ENCODE measurements at regions not wholly inside any gene's neighbourhood (a gene's known extent, or its start where the extent isn't known, plus 50 kb on each side); places are given as distances from the start of the nearest gene placed in this dataset.
A peak's percentile ranks its signal among the peaks of the same experiment; 100 is the strongest.
"Not testable (repeated sequence)": the region's sequence is repeated elsewhere in the genome, so short reads cannot be mapped to it uniquely, and the experiment has no call there.

GRCh38 chr4:170198747-170199146 is 109.0 kb upstream of the AADAT start:
- Histone ChIP-seq H3K9me3 (ENCODE audit: control insufficient read depth in 4 of 4, insufficient read depth in 3 of 4, low read length in 3 of 4) (peaks cover 0 to 3% (median 1%) of the 10 kb centered on the region in 4 donors), H3K9ac (ENCODE audit: insufficient read depth in 1 of 2, low read length in 2 of 2) (no peak overlapping the region), H3K36me3 (ENCODE audit: control insufficient read depth in 4 of 4, insufficient read depth in 4 of 4, low read length in 4 of 4) (no peaks in the 10 kb centered on the region), H3K4me1 (ENCODE audit: control insufficient read depth in 5 of 5, insufficient read depth in 5 of 5, low read length in 5 of 5) (no peaks in the 10 kb centered on the region), H3K27ac (ENCODE audit: low read depth in 1 of 2, low read length in 1 of 2) (no peak overlapping the region), H3K27me3 (ENCODE audit: control insufficient read depth in 3 of 3, insufficient read depth in 3 of 3, low read length in 2 of 3) (no peaks in the 10 kb centered on the region), H3K4me3 (no peak overlapping the region)
- no peak for ATAC-seq (ENCODE audit: insufficient read depth, low FRiP score)
- TF ChIP-seq CTCF (IDR thresholded peaks at IDR 0.05; ENCODE audit: control extremely low read depth, extremely low read depth) = no peak
- peak in 2 of 3 donors; percentile 44 to 45 for DNase-seq
- WGBS, 2 donors = 82 to 90% methylated on average over 1 of the region's 1 CpG

GRCh38 chr4:170194794-170195193 is 105.0 kb upstream of the AADAT start:
- not testable (repeated sequence) for ATAC-seq (ENCODE audit: insufficient read depth, low FRiP score); H3K36me3 ChIP-seq (ENCODE audit: control insufficient read depth in 4 of 4, insufficient read depth in 4 of 4, low read length in 4 of 4); H3K9me3 ChIP-seq (ENCODE audit: control insufficient read depth in 4 of 4, insufficient read depth in 3 of 4, low read length in 3 of 4); H3K27me3 ChIP-seq (ENCODE audit: control insufficient read depth in 3 of 3, insufficient read depth in 3 of 3, low read length in 2 of 3); H3K27ac ChIP-seq (ENCODE audit: low read depth in 1 of 2, low read length in 1 of 2); H3K4me3 ChIP-seq; H3K4me1 ChIP-seq (ENCODE audit: control insufficient read depth in 5 of 5, insufficient read depth in 5 of 5, low read length in 5 of 5); H3K9ac ChIP-seq (ENCODE audit: insufficient read depth in 1 of 2, low read length in 2 of 2)
- 22 to 29% methylated on average over 2 of the region's 2 CpGs for WGBS, 2 donors
- peak in 2 of 3 donors; percentile 15 to 27 for DNase-seq

- DNase-seq = peak in 1 of 3 donors; percentile 7
- Histone ChIP-seq H3K9ac (ENCODE audit: insufficient read depth in 1 of 2, low read length in 2 of 2) (no peak overlapping the region), H3K4me1 (ENCODE audit: control insufficient read depth in 5 of 5, insufficient read depth in 5 of 5, low read length in 5 of 5) (no peaks in the 10 kb centered on the region), H3K27ac (ENCODE audit: low read depth in 1 of 2, low read length in 1 of 2) (no peak overlapping the region), H3K4me3 (no peak overlapping the region), H3K9me3 (ENCODE audit: control insufficient read depth in 4 of 4, insufficient read depth in 3 of 4, low read length in 3 of 4) (peaks cover 0 to under 1% (median 0%) of the 10 kb centered on the region in 4 donors), H3K27me3 (ENCODE audit: control insufficient read depth in 3 of 3, insufficient read depth in 3 of 3, low read length in 2 of 3) (no peaks in the 10 kb centered on the region), H3K36me3 (ENCODE audit: control insufficient read depth in 4 of 4, insufficient read depth in 4 of 4, low read length in 4 of 4) (no peaks in the 10 kb centered on the region)
- TF ChIP-seq CTCF (IDR thresholded peaks at IDR 0.05; ENCODE audit: control extremely low read depth, extremely low read depth) = no peak
- no peak for ATAC-seq (ENCODE audit: insufficient read depth, low FRiP score)
- WGBS, 2 donors = 55 to 78% methylated on average over 6 of the region's 6 CpGs
Measured at GRCh38 chr4:170193496-170193895, 103.7 kb upstream of the AADAT start.

GRCh38 chr4:170190265-170190664 is 100.5 kb upstream of the AADAT start:
- H3K27me3 ChIP-seq (ENCODE audit: control insufficient read depth in 3 of 3, insufficient read depth in 3 of 3, low read length in 2 of 3) = no peaks in the 10 kb centered on the region
- DNase-seq (no peak), ATAC-seq (ENCODE audit: insufficient read depth, low FRiP score) (no peak)
- H3K4me1 ChIP-seq (ENCODE audit: control insufficient read depth in 5 of 5, insufficient read depth in 5 of 5, low read length in 5 of 5) = no peaks in the 10 kb centered on the region
- peaks cover 0 to 3% (median 0%) of the 10 kb centered on the region in 4 donors for H3K9me3 ChIP-seq (ENCODE audit: control insufficient read depth in 4 of 4, insufficient read depth in 3 of 4, low read length in 3 of 4)
- H3K27ac ChIP-seq (ENCODE audit: low read depth in 1 of 2, low read length in 1 of 2) = no peak overlapping the region
- H3K9ac ChIP-seq (ENCODE audit: insufficient read depth in 1 of 2, low read length in 2 of 2) = no peak overlapping the region
- H3K4me3 ChIP-seq = no peak overlapping the region
- no peaks in the 10 kb centered on the region for H3K36me3 ChIP-seq (ENCODE audit: control insufficient read depth in 4 of 4, insufficient read depth in 4 of 4, low read length in 4 of 4)
- 86 to 97% methylated on average over 1 of the region's 1 CpG for WGBS, 2 donors
- TF ChIP-seq CTCF (IDR thresholded peaks at IDR 0.05; ENCODE audit: control extremely low read depth, extremely low read depth) = no peak
